HFFc6 (cell line): ENCODE measurements at regions not wholly inside any gene's neighbourhood (a gene's known extent, or its start where the extent isn't known, plus 50 kb on each side); places are given as distances from the start of the nearest gene placed in this dataset.

ENCODE experiments used
- DNase-seq: peaks from one replicate; pipeline ENCODE4 v3.0.0-alpha.2; 2018
- H3K27ac Mint-ChIP-seq: 2 replicates; pipeline ENCODE4 v1.8.0; 2020; ENCODE audit warnings: mild to moderate bottlenecking, mixed read lengths
- H3K27me3 Mint-ChIP-seq: 2 replicates; pipeline ENCODE4 v1.8.0; 2021; ENCODE audit warnings: mild to moderate bottlenecking, moderate library complexity, mixed read lengths; ENCODE audit not compliant: insufficient read depth
- H3K36me3 Mint-ChIP-seq: 2 replicates; pipeline ENCODE4 v1.8.0; 2021; ENCODE audit warnings: low read depth, mixed read lengths
- H3K4me1 Mint-ChIP-seq: 2 replicates; pipeline ENCODE4 v1.8.0; 2020; ENCODE audit warnings: low read depth, mixed read lengths
- H3K4me3 Mint-ChIP-seq: 2 replicates; pipeline ENCODE4 v1.8.0; 2020; ENCODE audit warnings: mild to moderate bottlenecking, moderate library complexity, mixed read lengths
- H3K9me3 Mint-ChIP-seq: 2 replicates; pipeline ENCODE4 v1.8.0; 2020; ENCODE audit warnings: mild to moderate bottlenecking, mixed read lengths
- CTCF ChIP-seq: fragments of 200-600 bp; sonication (generic); IDR thresholded peaks from 2 replicates; pipeline ENCODE4 v1.5.0; 2021; ENCODE audit warnings: antibody characterized with exemption, mild to moderate bottlenecking

- H3K9me3 Mint-ChIP-seq: no peaks in the 10 kb centered on the region
- H3K36me3 Mint-ChIP-seq: no peaks in the 10 kb centered on the region
- no peaks in the 10 kb centered on the region for H3K27me3 Mint-ChIP-seq
- DNase-seq: no peak
- no peaks in the 10 kb centered on the region for H3K4me1 Mint-ChIP-seq
- TF ChIP-seq CTCF: no peak
- H3K4me3 Mint-ChIP-seq: no peak overlapping the region
- no peak overlapping the region for H3K27ac Mint-ChIP-seq
Measured at GRCh38 chr1:170284512-170284911, 138.8 kb downstream of the NTMT2 start.

- no peak for DNase-seq
- Mint-ChIP-seq H3K4me1 (no peaks in the 10 kb centered on the region), H3K27me3 (no peaks in the 10 kb centered on the region), H3K36me3 (no peaks in the 10 kb centered on the region), H3K4me3 (no peak overlapping the region), H3K9me3 (no peaks in the 10 kb centered on the region), H3K27ac (no peak overlapping the region)
- TF ChIP-seq CTCF: no peak
Measured at GRCh38 chr1:170284951-170285350, 139.2 kb downstream of the NTMT2 start.

- no peak overlapping the region for H3K27ac Mint-ChIP-seq
- H3K4me1 Mint-ChIP-seq: peaks cover 13% of the 10 kb centered on the region
- no peaks in the 10 kb centered on the region for H3K27me3 Mint-ChIP-seq
- no peak for DNase-seq
- no peaks in the 10 kb centered on the region for H3K36me3 Mint-ChIP-seq
- TF ChIP-seq CTCF: no peak
- H3K4me3 Mint-ChIP-seq: no peak overlapping the region
- H3K9me3 Mint-ChIP-seq: no peaks in the 10 kb centered on the region
Measured at GRCh38 chr1:170288155-170288554, 142.4 kb downstream of the NTMT2 start.

- no peaks in the 10 kb centered on the region for H3K9me3 Mint-ChIP-seq
- no peak overlapping the region for H3K27ac Mint-ChIP-seq
- TF ChIP-seq CTCF: no peak
- H3K27me3 Mint-ChIP-seq: no peaks in the 10 kb centered on the region
- H3K36me3 Mint-ChIP-seq: no peaks in the 10 kb centered on the region
- peaks cover 13% of the 10 kb centered on the region for H3K4me1 Mint-ChIP-seq
- no peak for DNase-seq
- H3K4me3 Mint-ChIP-seq: no peak overlapping the region
Measured at GRCh38 chr1:170290276-170290675, 144.5 kb downstream of the NTMT2 start.

GRCh38 chr1:170290991-170291390 is 145.2 kb downstream of the NTMT2 start:
- Mint-ChIP-seq H3K4me3 (no peak overlapping the region), H3K27me3 (no peaks in the 10 kb centered on the region), H3K36me3 (no peaks in the 10 kb centered on the region), H3K4me1 (peaks cover 13% of the 10 kb centered on the region), H3K27ac (no peak overlapping the region), H3K9me3 (no peaks in the 10 kb centered on the region)
- no peak for TF ChIP-seq CTCF
- no peak for DNase-seq

GRCh38 chr1:170291516-170291915 is 145.8 kb downstream of the NTMT2 start:
- Mint-ChIP-seq H3K4me3 (no peak overlapping the region), H3K27ac (no peak overlapping the region), H3K4me1 (peaks cover 15% of the 10 kb centered on the region), H3K9me3 (no peaks in the 10 kb centered on the region), H3K36me3 (no peaks in the 10 kb centered on the region), H3K27me3 (no peaks in the 10 kb centered on the region)
- TF ChIP-seq CTCF: no peak
- no peak for DNase-seq
